GM12878 (cell line): ENCODE measurements at regions not wholly inside any gene's neighbourhood (a gene's known extent, or its start where the extent isn't known, plus 50 kb on each side); places are given as distances from the start of the nearest gene placed in this dataset.

ENCODE experiments used
- ATAC-seq: fragments of 200-7000 bp; cut with Tn5 transposase; 3 replicates; pipeline ENCODE4 v1.9.1; 2020; ENCODE audit warnings: mild to moderate bottlenecking, moderate library complexity
- BruUV-seq: library from RNA; stranded (reverse); fragments of 400-500 nt; replicated peaks from 2 replicates; lab custom pipeline; 2021; lab: Mats Ljungman, UMichigan
- CTCF ChIA-PET: fragments of 300-600 bp; sonication (Branson Sonifier 250); formaldehyde crosslinking; extraction: SDS; loops from one replicate; lab custom pipeline; 2021; ENCODE audit warnings: inconsistent platforms; lab: Yijun Ruan, JAX
- POLR2A ChIA-PET: fragments of 350-600 bp; formaldehyde crosslinking; extraction: SDS; loops from one replicate; lab custom pipeline; 2021; ENCODE audit warnings: inconsistent platforms; lab: Charles Lee
- RAD21 ChIA-PET: fragments of 300-600 bp; sonication (Branson Sonifier 250); formaldehyde crosslinking; loops from one replicate; lab custom pipeline; 2023; ENCODE audit warnings: antibody characterized with exemption; ENCODE audit not compliant: unreplicated experiment; lab: Charles Lee
- SMC1A ChIA-PET: fragments of 300-600 bp; sonication (Branson Sonifier 250); formaldehyde crosslinking; loops from one replicate; lab custom pipeline; 2023; ENCODE audit not compliant: unreplicated experiment, uncharacterized antibody; lab: Charles Lee
- DNase-seq: peaks from one replicate; pipeline ENCODE4 v3.0.0-alpha.2; 2011; ENCODE audit warnings: low read depth, low spot score
- FAIRE-seq: peaks from 3 replicates; lab custom pipeline; 2011; peaks lifted over from hg19 to GRCh38; lab: Jason Lieb, UNC
- H2AFZ ChIP-seq: 2 replicates; pipeline ENCODE4 v1.6.0; 2011; ENCODE audit warnings: low read depth, low read length, control low read depth; ENCODE audit not compliant: control insufficient read depth
- H3K27ac ChIP-seq: 2 replicates; pipeline ENCODE4 v1.5.1; 2011; ENCODE audit warnings: control low read depth; ENCODE audit not compliant: control insufficient read depth, insufficient read depth
- H3K27me3 ChIP-seq, 2 experiments: replicated peaks in 1 of 2; 2 replicates each; pipeline versions ENCODE4 v1.6.0 to v1.6.1; 2011; ENCODE audit warnings: low read length in 1 of 2; ENCODE audit not compliant: control insufficient read depth in 2 of 2, insufficient read depth in 2 of 2
- H3K36me3 ChIP-seq, 2 experiments: 2 replicates each; pipeline ENCODE4 v1.5.1; 2011; ENCODE audit warnings: low read length in 1 of 2; ENCODE audit not compliant: control insufficient read depth in 2 of 2, insufficient read depth in 2 of 2
- H3K4me1 ChIP-seq: 2 replicates; pipeline ENCODE4 v1.6.1; 2011; ENCODE audit warnings: mild to moderate bottlenecking, low read length, moderate library complexity, mixed read lengths; ENCODE audit not compliant: control insufficient read depth, insufficient read depth
- H3K4me2 ChIP-seq: 2 replicates; pipeline ENCODE4 v1.6.0; 2011; ENCODE audit warnings: control low read depth; ENCODE audit not compliant: control insufficient read depth, insufficient read depth
- H3K4me3 ChIP-seq: fragments of 200-600 bp; sonication (generic); 2 replicates; pipeline ENCODE4 v1.5.1; 2016
- H3K79me2 ChIP-seq: 2 replicates; pipeline ENCODE4 v1.6.0; 2011; ENCODE audit warnings: low read length; ENCODE audit not compliant: control insufficient read depth, insufficient read depth
- H3K9ac ChIP-seq: 2 replicates; pipeline ENCODE4 v1.8.0; 2011; ENCODE audit warnings: low read length, control low read depth, mixed read lengths; ENCODE audit not compliant: control insufficient read depth, insufficient read depth
- H3K9me3 ChIP-seq: replicated peaks from 3 replicates; pipeline ENCODE4 v1.5.1; 2011; ENCODE audit warnings: mild to moderate bottlenecking, low read length; ENCODE audit not compliant: control insufficient read depth, insufficient read depth
- H4K20me1 ChIP-seq: 2 replicates; pipeline ENCODE4 v1.6.0; 2011; ENCODE audit not compliant: control insufficient read depth, insufficient read depth
- BACH1 ChIP-seq: fragments of 450-650 bp; IDR thresholded peaks from 2 replicates; pipeline ENCODE4 v1.6.1; 2017; ENCODE audit warnings: mild to moderate bottlenecking, borderline replicate concordance
- KLF5 ChIP-seq: fragments of 450-650 bp; IDR thresholded peaks from 2 replicates; pipeline ENCODE4 v1.6.1; 2014; ENCODE audit warnings: mild to moderate bottlenecking; ENCODE audit not compliant: partially characterized antibody
- LARP7 ChIP-seq: fragments of 450-650 bp; IDR thresholded peaks from 2 replicates; pipeline ENCODE4 v1.6.1; 2017; ENCODE audit warnings: mild to moderate bottlenecking
- NR2F1 ChIP-seq: fragments of 450-650 bp; conservative IDR thresholded peaks from 2 replicates; pipeline ENCODE4 v1.6.1; 2017; ENCODE audit warnings: mild to moderate bottlenecking
- POLR2AphosphoS2 ChIP-seq: IDR thresholded peaks from 2 replicates; pipeline ENCODE4 v1.6.1; 2011; ENCODE audit warnings: low read depth, mild to moderate bottlenecking, low read length, improper control_type of control experiment, moderate library complexity
- STAT3 ChIP-seq: IDR thresholded peaks from 2 replicates; pipeline ENCODE4 v1.6.1; 2011; ENCODE audit warnings: low read depth, low read length, improper control_type of control experiment
- YBX1 ChIP-seq: fragments of 450-650 bp; IDR thresholded peaks from 2 replicates; pipeline ENCODE4 v1.6.1; 2016; ENCODE audit warnings: antibody characterized with exemption
- ZNF24 ChIP-seq: fragments of 450-650 bp; IDR thresholded peaks from 2 replicates; pipeline ENCODE4 v1.6.1; 2017; ENCODE audit warnings: antibody characterized with exemption, mild to moderate bottlenecking
- ZNF274 ChIP-seq: IDR thresholded peaks from one replicate; pipeline ENCODE4 v1.8.0; 2011; ENCODE audit not compliant: insufficient read length, insufficient read depth
- ZNF622 ChIP-seq: fragments of 450-650 bp; IDR thresholded peaks from 2 replicates; pipeline ENCODE4 v1.6.1; 2017; ENCODE audit warnings: mild to moderate bottlenecking, inconsistent platforms
- WGBS: methylation state at CpG from one replicate; pipeline ENCODE4 v1.1.6; 2016; ENCODE audit warnings: low lambda C conversion rate; ENCODE audit not compliant: insufficient replicate concordance, insufficient coverage; ENCODE audit errors: missing lambda C conversion rate; 5-methylcytosine and 5-hydroxymethylcytosine counted together
- in situ Hi-C: fragments of 300-500 bp; cut with MboI; formaldehyde crosslinking; loops from 9 replicates; pipeline ENCODE4 v1.14.3; 2018; ENCODE audit warnings: mixed read lengths
- intact Hi-C: fragments of 100-400 bp; cut with micrococcal nuclease; formaldehyde crosslinking; loops from one replicate; pipeline ENCODE4 v1.14.2; 2022; ENCODE audit not compliant: unreplicated experiment
- TF ChIP-seq, protein P1 (sequence below): IDR thresholded peaks from 2 replicates; pipeline ENCODE4 v1.6.1; 2011; ENCODE audit warnings: borderline replicate concordance, low read depth, mild to moderate bottlenecking, moderate library complexity, low read length; ENCODE audit not compliant: insufficient read depth, poor library complexity, severe bottlenecking
- TF ChIP-seq, protein P2 (sequence below): fragments of 450-650 bp; IDR thresholded peaks from 2 replicates; pipeline ENCODE4 v1.6.1; 2016; ENCODE audit warnings: mild to moderate bottlenecking

DNA sequence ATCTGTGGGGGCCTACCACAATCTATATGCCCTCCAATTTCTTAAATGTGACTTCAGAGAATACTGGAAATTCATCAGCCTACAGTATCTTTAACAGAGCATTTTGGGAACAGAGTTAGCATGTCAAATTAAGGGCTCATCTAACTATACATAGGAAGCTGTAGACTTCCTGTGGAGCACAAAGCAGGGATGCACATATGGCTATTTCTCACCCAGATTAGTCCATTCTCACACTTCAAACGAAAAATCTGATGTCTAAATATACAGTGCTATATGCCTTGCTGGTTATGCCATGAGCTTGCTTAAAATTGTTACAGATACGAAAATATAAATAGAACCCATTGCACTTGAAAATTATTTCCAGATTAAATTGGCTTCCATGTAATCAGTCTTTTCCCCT is 1922.8 kb downstream of the MRPL39 start (continued):
- no peak for TF ChIP-seq YBX1
- TF ChIP-seq, all 136 proteins: peak for 0

DNA sequence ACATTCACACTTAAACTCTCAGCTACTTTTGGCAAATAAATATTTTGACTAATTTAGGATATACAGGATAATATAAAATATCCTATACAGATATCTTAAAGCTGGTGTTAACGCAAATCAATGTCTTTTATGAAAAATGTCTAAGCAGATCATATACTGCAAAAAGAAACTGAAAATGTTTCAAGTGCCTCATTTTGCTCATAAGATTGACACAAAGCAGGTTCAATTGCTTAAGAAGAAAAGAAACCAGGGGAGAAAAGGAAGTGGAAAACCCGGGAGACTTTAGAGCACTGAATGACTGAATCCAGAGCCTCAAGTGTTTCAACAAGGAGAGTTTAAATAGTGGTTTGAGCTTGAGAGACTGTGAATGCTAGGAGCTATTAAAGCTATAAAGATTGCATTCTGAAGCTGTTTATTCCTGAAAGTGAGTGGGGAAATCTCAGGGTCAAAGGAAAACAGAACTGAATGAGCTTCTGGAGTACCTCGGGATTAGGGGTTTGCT is 1943.0 kb downstream of the MRPL39 start:
- RAD21 ChIA-PET = no interaction called here

More for the DNA sequence above, 1943.0 kb downstream of the MRPL39 start:
- no peaks in the 10 kb centered on the region for H3K79me2 ChIP-seq
- no peak overlapping the region for H3K27ac ChIP-seq
- no peak overlapping the region for H3K4me2 ChIP-seq
- intact Hi-C loops = no loop called here
- SMC1A ChIA-PET = no interaction called here
- H3K9me3 ChIP-seq = no peaks in the 10 kb centered on the region
- CTCF ChIA-PET = interaction anchor here (0.6 kb wide), 1 partner anchor 1135 kb away, joined by 3 read pairs; no protein-coding TSS in a partner anchor
- H3K27me3 ChIP-seq = no peaks in the 10 kb centered on the region
- H4K20me1 ChIP-seq = no peaks in the 10 kb centered on the region
- no peak for TF ChIP-seq BACH1
- no peak for TF ChIP-seq LARP7
- no peak for TF ChIP-seq STAT3
- TF ChIP-seq ZNF24 = no peak
- no peak for TF ChIP-seq ZNF622
- TF ChIP-seq POLR2AphosphoS2 = no peak
- no peak for TF ChIP-seq ZNF274
- TF ChIP-seq, protein P1, sequence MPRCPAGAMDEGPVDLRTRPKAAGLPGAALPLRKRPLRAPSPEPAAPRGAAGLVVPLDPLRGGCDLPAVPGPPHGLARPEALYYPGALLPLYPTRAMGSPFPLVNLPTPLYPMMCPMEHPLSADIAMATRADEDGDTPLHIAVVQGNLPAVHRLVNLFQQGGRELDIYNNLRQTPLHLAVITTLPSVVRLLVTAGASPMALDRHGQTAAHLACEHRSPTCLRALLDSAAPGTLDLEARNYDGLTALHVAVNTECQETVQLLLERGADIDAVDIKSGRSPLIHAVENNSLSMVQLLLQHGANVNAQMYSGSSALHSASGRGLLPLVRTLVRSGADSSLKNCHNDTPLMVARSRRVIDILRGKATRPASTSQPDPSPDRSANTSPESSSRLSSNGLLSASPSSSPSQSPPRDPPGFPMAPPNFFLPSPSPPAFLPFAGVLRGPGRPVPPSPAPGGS = no peak
- no peak for TF ChIP-seq KLF5
- no peak for TF ChIP-seq NR2F1
- TF ChIP-seq, protein P2, sequence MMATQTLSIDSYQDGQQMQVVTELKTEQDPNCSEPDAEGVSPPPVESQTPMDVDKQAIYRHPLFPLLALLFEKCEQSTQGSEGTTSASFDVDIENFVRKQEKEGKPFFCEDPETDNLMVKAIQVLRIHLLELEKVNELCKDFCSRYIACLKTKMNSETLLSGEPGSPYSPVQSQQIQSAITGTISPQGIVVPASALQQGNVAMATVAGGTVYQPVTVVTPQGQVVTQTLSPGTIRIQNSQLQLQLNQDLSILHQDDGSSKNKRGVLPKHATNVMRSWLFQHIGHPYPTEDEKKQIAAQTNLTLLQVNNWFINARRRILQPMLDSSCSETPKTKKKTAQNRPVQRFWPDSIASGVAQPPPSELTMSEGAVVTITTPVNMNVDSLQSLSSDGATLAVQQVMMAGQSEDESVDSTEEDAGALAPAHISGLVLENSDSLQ = no peak
- POLR2A ChIA-PET = interaction anchor here (0.7 kb wide), 1 partner anchor 141 kb away, joined by 3 read pairs; no protein-coding TSS in a partner anchor
- FAIRE-seq (no peak), ATAC-seq (no peak), DNase-seq (no peak)
- no TSS peak for BruUV-seq
- no peak overlapping the region for H3K4me3 ChIP-seq
- H3K4me1 ChIP-seq = no peaks in the 10 kb centered on the region
- no peak overlapping the region for H3K9ac ChIP-seq
- 61% methylated on average over 3 of the region's 3 CpGs for WGBS
- H3K36me3 ChIP-seq = no peaks in the 10 kb centered on the region
- in situ Hi-C loops = no loop called here
- no peak overlapping the region for H2AFZ ChIP-seq
